ENCODE measurements at regions not wholly inside any gene's neighbourhood (a gene's known extent, or its start where the extent isn't known, plus 50 kb on each side); places are given as distances from the start of the nearest gene placed in this dataset.

GRCh38 chr1:166378805-166379204, 212.0 kb upstream of the FAM78B start:
- DNase-seq (no peak), ATAC-seq (peak; percentile 31 to 47 (median 40))
- Histone ChIP-seq H3K36me3 (no peaks in the 10 kb centered on the region), H3K9me3 (no peaks in the 10 kb centered on the region), H3K27ac (peak overlapping the region in 9 of 12 donors; percentile 9 to 75 (median 55)), H3K27me3 (no peaks in the 10 kb centered on the region), H3K4me1 (peaks cover 0 to 11% (median 0%) of the 10 kb centered on the region in 12 donors), H3K4me3 (no peak overlapping the region)
- intact Hi-C loops (cut with DNase I): loop anchor here in 1 of 10 donors (2.0 kb wide), 1 partner anchor 70 kb away; no protein-coding TSS in a partner anchor
- TF ChIP-seq POLR2A (IDR thresholded peaks at IDR 0.05) (no peak), CTCF (IDR thresholded peaks at IDR 0.05) (no peak)
- WGBS, 4 donors: 46 to 64% (median 58%) methylated on average over 4 of the region's 4 CpGs

DNA sequence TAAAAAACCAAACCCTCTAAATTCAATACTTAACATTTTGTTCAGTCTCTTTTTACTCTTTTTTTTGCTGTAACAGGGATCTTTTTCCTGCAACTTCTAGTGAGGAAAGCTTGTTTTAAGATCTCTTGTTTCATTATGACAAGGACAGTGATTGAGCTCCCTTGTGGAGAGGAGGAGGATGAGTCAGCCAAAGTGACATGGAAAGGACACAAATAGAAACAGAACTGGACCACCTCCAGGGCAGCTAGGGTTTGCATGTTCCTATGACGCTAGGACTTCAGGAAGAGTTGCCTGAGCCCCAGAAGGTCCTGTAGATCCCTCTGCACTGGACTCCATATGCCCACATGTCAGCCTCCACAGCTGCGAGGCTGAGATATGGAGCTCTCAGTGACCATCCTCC, 212.6 kb upstream of the FAM78B start:
- peak in 4 of 5 donors; percentile 66 to 74 (median 72) for DNase-seq
- H3K9me3 ChIP-seq: no peaks in the 10 kb centered on the region
- peak; percentile 91 to 98 (median 98) for ATAC-seq
- H3K27ac ChIP-seq: peak overlapping the region in 11 of 12 donors; percentile 9 to 75 (median 48)
- H3K4me1 ChIP-seq: peaks cover 0 to 11% (median 0%) of the 10 kb centered on the region in 12 donors
- no peaks in the 10 kb centered on the region for H3K36me3 ChIP-seq
- TF ChIP-seq POLR2A (IDR thresholded peaks at IDR 0.05): no peak
- no peak for TF ChIP-seq CTCF (IDR thresholded peaks at IDR 0.05)
- H3K4me3 ChIP-seq: no peak overlapping the region
- no peaks in the 10 kb centered on the region for H3K27me3 ChIP-seq
- 49 to 57% (median 55%) methylated on average over 2 of the region's 2 CpGs for WGBS, 4 donors
- intact Hi-C loops (cut with DNase I): loop anchor here in 1 of 10 donors (2.0 kb wide), 1 partner anchor 71 kb away; no protein-coding TSS in a partner anchor

GRCh38 chr1:166383137-166383536, 216.3 kb upstream of the FAM78B start:
- Histone ChIP-seq H3K27me3 (no peaks in the 10 kb centered on the region), H3K9me3 (no peaks in the 10 kb centered on the region), H3K4me1 (peaks cover 0 to 19% (median 6%) of the 10 kb centered on the region in 12 donors), H3K4me3 (no peak overlapping the region), H3K27ac (no peak overlapping the region), H3K36me3 (no peaks in the 10 kb centered on the region)
- no peak for ATAC-seq
- WGBS, 4 donors: 63 to 84% (median 65%) methylated on average over 2 of the region's 2 CpGs
- intact Hi-C loops (cut with DNase I): loop anchor here in 2 of 10 donors (5.0 kb wide), 2 partner anchors 76 to 216 kb away; partner anchors contain the start of gene FAM78B (in 1 of the 2)
- no peak for TF ChIP-seq POLR2A (IDR thresholded peaks at IDR 0.05)
- TF ChIP-seq CTCF (IDR thresholded peaks at IDR 0.05): no peak
- no peak for DNase-seq

DNA sequence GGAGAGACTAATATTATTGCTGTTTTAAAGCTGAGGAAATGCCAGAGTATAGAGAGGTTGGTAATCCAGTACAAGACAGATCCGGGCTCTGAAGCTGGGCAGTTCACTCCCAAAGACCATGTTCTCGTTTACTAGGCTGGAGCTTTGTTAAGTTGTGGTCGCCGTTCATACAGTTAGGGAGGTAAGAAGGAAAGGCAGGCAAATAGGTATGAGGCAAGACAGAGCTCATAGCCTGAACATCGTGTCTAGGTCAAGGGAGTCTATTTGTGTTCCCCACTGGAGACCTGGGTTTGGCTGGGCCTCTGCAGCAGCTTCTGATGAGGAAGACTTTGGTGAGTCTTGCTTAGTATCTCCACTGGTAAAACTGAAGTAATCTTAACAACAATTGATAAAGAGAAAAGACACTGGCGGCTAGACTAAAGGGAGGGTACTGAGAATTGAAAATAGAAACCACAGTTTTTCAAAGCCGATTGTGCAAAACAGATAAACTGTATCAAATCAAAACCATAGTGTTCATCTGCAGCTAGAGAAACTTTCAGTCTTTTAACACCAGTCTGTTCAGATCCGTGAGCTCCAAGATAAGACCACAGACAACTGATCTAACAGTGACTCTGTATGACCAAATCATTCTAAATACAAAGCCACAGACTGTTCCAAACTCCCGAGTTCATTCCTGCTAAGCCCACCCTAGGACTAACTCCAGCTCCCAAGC, 217.0 kb upstream of the FAM78B start:
- 51 to 69% (median 60%) methylated on average over 9 of the region's 9 CpGs for WGBS, 4 donors

More for the DNA sequence above, 217.0 kb upstream of the FAM78B start:
- DNase-seq (no peak), ATAC-seq (no peak)
- Histone ChIP-seq H3K9me3 (no peaks in the 10 kb centered on the region), H3K4me3 (no peak overlapping the region), H3K27me3 (no peaks in the 10 kb centered on the region), H3K4me1 (peaks cover 0 to 17% (median 6%) of the 10 kb centered on the region in 12 donors), H3K27ac (no peak overlapping the region), H3K36me3 (no peaks in the 10 kb centered on the region)
- TF ChIP-seq CTCF (IDR thresholded peaks at IDR 0.05) (no peak), POLR2A (IDR thresholded peaks at IDR 0.05) (no peak)
- intact Hi-C loops (cut with DNase I): loop anchor here in 2 of 10 donors (5.0 kb wide), 2 partner anchors 76 to 216 kb away; partner anchors contain the start of gene FAM78B (in 1 of the 2)
